Endothelial cell of umbilical vein (primary cell): ENCODE measurements at regions not wholly inside any gene's neighbourhood (a gene's known extent, or its start where the extent isn't known, plus 50 kb on each side); places are given as distances from the start of the nearest gene placed in this dataset.

Experiments
- BruUV-seq: library from RNA; stranded (reverse); fragments of 400-500 nt; replicated peaks from 2 replicates; lab custom pipeline; 2021; lab: Mats Ljungman, UMichigan
- CTCF ChIA-PET: fragments of 300-600, 350-600 bp; sonication (Branson Sonifier 250); formaldehyde crosslinking; loops from one replicate; lab custom pipeline; 2021; ENCODE audit warnings: antibody characterized with exemption, inconsistent platforms; lab: Charles Lee
- POLR2A ChIA-PET: fragments of 300-600, 350-600 bp; sonication (Branson Sonifier 250); formaldehyde crosslinking; loops from one replicate; lab custom pipeline; 2021; ENCODE audit warnings: antibody characterized with exemption, inconsistent platforms; lab: Charles Lee
- DNase-seq: peaks from one replicate; pipeline ENCODE4 v3.0.0-alpha.2; 2011; ENCODE audit warnings: low read depth, low spot score
- FAIRE-seq: peaks from 2 replicates; lab custom pipeline; 2011; peaks lifted over from hg19 to GRCh38; lab: Jason Lieb, UNC
- H2AFZ ChIP-seq: 2 replicates; pipeline ENCODE4 v1.6.0; 2012; ENCODE audit warnings: low read depth, low read length, control low read depth, inconsistent platforms
- H3K27ac ChIP-seq: 2 replicates; pipeline ENCODE4 v1.5.1; 2011; ENCODE audit warnings: low read depth, mild to moderate bottlenecking, control low read depth, low read length, moderate library complexity; ENCODE audit not compliant: insufficient read depth
- H3K27me3 ChIP-seq, 2 experiments: 2 replicates each; pipeline versions ENCODE4 v1.6.0 to v1.6.1; 2011; ENCODE audit warnings: low read length in 2 of 2, mixed read lengths in 1 of 2; ENCODE audit not compliant: control insufficient read depth in 2 of 2, insufficient read depth in 2 of 2
- H3K36me3 ChIP-seq, 2 experiments: 2 replicates in 1 of 2; 3 replicates in 1 of 2; pipeline ENCODE4 v1.5.1; 2011; ENCODE audit warnings: low read length in 2 of 2, mild to moderate bottlenecking in 1 of 2, moderate library complexity in 1 of 2; ENCODE audit not compliant: control insufficient read depth in 2 of 2, insufficient read depth in 2 of 2; ENCODE audit errors: extremely low read depth in 1 of 2
- H3K4me1 ChIP-seq: 3 replicates; pipeline ENCODE4 v1.5.1; 2011; ENCODE audit warnings: mild to moderate bottlenecking, low read length; ENCODE audit not compliant: control insufficient read depth, insufficient read depth; ENCODE audit errors: extremely low read depth
- H3K4me2 ChIP-seq: 2 replicates; pipeline ENCODE4 v1.6.1; 2011; ENCODE audit warnings: low read length, control low read depth, mixed read lengths; ENCODE audit not compliant: insufficient read depth
- H3K4me3 ChIP-seq, 3 experiments: fragments of 200-600 bp in 1 of 3; sonication (generic), shearing (Covaris generic) in 1 of 3; replicated peaks in 1 of 3; 2 replicates each; pipeline ENCODE4 v1.5.1; 2011 to 2016; ENCODE audit warnings: control low read depth in 3 of 3, low read length in 3 of 3, mild to moderate bottlenecking in 2 of 3, inconsistent platforms in 1 of 3, low read depth in 1 of 3, moderate library complexity in 1 of 3; ENCODE audit not compliant: insufficient read depth in 1 of 3
- H3K79me2 ChIP-seq: 2 replicates; pipeline ENCODE4 v1.6.0; 2012; ENCODE audit warnings: low read length, inconsistent platforms; ENCODE audit not compliant: control insufficient read depth, insufficient read depth
- H3K9ac ChIP-seq: replicated peaks from 2 replicates; pipeline ENCODE3; 2011; ENCODE audit warnings: low read length, control low read depth; ENCODE audit not compliant: insufficient read depth; ENCODE audit errors: extremely low read depth
- H3K9me1 ChIP-seq: replicated peaks from 3 replicates; pipeline ENCODE4 v1.6.0; 2011; ENCODE audit warnings: mild to moderate bottlenecking, low read length; ENCODE audit not compliant: control insufficient read depth, insufficient read depth; ENCODE audit errors: extremely low read depth
- H3K9me3 ChIP-seq: replicated peaks from 2 replicates; pipeline ENCODE4 v1.5.1; 2012; ENCODE audit warnings: low read length, inconsistent platforms; ENCODE audit not compliant: control insufficient read depth, insufficient read depth
- H4K20me1 ChIP-seq: replicated peaks from 2 replicates; pipeline ENCODE3; 2011; ENCODE audit warnings: mild to moderate bottlenecking, low read length; ENCODE audit not compliant: control insufficient read depth, insufficient read depth; ENCODE audit errors: extremely low read depth
- FOS ChIP-seq: IDR thresholded peaks from 2 replicates; pipeline ENCODE4 v1.6.1; 2011; ENCODE audit warnings: mild to moderate bottlenecking, low read length, moderate library complexity, borderline replicate concordance; ENCODE audit not compliant: insufficient read depth
- JUN ChIP-seq: IDR thresholded peaks from 2 replicates; pipeline ENCODE4 v1.6.1; 2011; ENCODE audit warnings: borderline replicate concordance, low read depth; ENCODE audit not compliant: insufficient read length, insufficient read depth
- MYC ChIP-seq: IDR thresholded peaks from one replicate; pipeline ENCODE4 v1.6.1; 2011; ENCODE audit warnings: mild to moderate bottlenecking, low read depth, low read length
- POLR2A ChIP-seq: IDR thresholded peaks from 2 replicates; pipeline ENCODE4 v1.6.1; 2012; ENCODE audit warnings: low read depth, mild to moderate bottlenecking, control low read depth, low read length
- POLR2AphosphoS5 ChIP-seq: IDR thresholded peaks from 2 replicates; pipeline ENCODE4 v1.6.1; 2012; ENCODE audit warnings: low read depth, mild to moderate bottlenecking, control low read depth, low read length, moderate library complexity; ENCODE audit not compliant: insufficient read depth
- dilution Hi-C: fragments of 300-500 bp; cut with MboI; formaldehyde crosslinking; loops from one replicate; pipeline ENCODE4 v1.15.0; 2019; ENCODE audit warnings: low sequenced_read_pairs; ENCODE audit not compliant: extremely low pct_ligation_motif_present
- intact Hi-C: fragments of 100-400 bp; cut with micrococcal nuclease; formaldehyde crosslinking; loops from one replicate; pipeline ENCODE4 v1.10.0; 2022
- TF ChIP-seq, protein P1 (sequence below), 2 donors: IDR thresholded peaks; 1 replicate in 1 of 2; 2 replicates in 1 of 2; pipeline ENCODE4 v1.5.1; 2011; ENCODE audit warnings: low read length in 2 of 2, mild to moderate bottlenecking in 2 of 2, moderate library complexity in 2 of 2, control low read depth in 1 of 2, inconsistent platforms in 1 of 2, low read depth in 1 of 2; ENCODE audit not compliant: insufficient read depth in 1 of 2; ENCODE audit errors: extremely low read depth in 1 of 2

DNA sequence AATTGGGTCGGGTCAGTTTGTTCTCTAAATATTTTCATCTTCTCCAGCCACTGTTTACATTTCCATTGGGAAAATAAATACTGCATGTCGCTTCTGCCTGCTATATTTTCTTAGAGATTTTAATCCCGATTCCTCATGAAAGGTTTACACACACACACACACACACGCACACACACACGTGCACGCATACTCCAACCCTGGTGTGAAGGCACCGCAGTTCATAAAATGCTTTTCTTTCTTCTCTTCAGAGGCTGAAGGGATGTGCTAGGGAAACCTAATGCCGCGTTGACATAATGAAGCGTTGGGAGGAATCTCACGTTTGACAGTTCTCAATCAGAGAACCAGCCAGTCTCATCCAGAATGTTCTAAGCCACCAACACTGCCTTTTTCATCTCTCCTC lies 222.9 kb upstream of the IRX3 start:
- Histone ChIP-seq H3K79me2 (no peaks in the 10 kb centered on the region), H4K20me1 (no peaks in the 10 kb centered on the region), H3K4me3 (no peak overlapping the region), H2AFZ (no peak overlapping the region), H3K9me1 (no peaks in the 10 kb centered on the region), H3K4me1 (peaks cover under 1% of the 10 kb centered on the region), H3K9ac (no peak overlapping the region), H3K27me3 (no peaks in the 10 kb centered on the region), H3K4me2 (no peak overlapping the region), H3K27ac (no peak overlapping the region), H3K36me3 (no peaks in the 10 kb centered on the region), H3K9me3 (no peaks in the 10 kb centered on the region)
- ChIA-PET CTCF (no interaction called here), POLR2A (no interaction called here)
- intact Hi-C loops, result no loop called here
- FAIRE-seq, result no peak
- no peak for DNase-seq
- no peak for TF ChIP-seq POLR2A
- no peak for TF ChIP-seq MYC
- TF ChIP-seq, protein P1, sequence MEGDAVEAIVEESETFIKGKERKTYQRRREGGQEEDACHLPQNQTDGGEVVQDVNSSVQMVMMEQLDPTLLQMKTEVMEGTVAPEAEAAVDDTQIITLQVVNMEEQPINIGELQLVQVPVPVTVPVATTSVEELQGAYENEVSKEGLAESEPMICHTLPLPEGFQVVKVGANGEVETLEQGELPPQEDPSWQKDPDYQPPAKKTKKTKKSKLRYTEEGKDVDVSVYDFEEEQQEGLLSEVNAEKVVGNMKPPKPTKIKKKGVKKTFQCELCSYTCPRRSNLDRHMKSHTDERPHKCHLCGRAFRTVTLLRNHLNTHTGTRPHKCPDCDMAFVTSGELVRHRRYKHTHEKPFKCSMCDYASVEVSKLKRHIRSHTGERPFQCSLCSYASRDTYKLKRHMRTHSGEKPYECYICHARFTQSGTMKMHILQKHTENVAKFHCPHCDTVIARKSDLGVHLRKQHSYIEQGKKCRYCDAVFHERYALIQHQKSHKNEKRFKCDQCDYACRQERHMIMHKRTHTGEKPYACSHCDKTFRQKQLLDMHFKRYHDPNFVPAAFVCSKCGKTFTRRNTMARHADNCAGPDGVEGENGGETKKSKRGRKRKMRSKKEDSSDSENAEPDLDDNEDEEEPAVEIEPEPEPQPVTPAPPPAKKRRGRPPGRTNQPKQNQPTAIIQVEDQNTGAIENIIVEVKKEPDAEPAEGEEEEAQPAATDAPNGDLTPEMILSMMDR (IDR thresholded peaks at IDR 0.05; ENCODE audit: extremely low read depth in 1 of 2, insufficient read depth in 1 of 2, low read depth in 1 of 2, low read length in 2 of 2), result no peak
- dilution Hi-C loops, result no loop called here
- BruUV-seq, result no TSS peak

DNA sequence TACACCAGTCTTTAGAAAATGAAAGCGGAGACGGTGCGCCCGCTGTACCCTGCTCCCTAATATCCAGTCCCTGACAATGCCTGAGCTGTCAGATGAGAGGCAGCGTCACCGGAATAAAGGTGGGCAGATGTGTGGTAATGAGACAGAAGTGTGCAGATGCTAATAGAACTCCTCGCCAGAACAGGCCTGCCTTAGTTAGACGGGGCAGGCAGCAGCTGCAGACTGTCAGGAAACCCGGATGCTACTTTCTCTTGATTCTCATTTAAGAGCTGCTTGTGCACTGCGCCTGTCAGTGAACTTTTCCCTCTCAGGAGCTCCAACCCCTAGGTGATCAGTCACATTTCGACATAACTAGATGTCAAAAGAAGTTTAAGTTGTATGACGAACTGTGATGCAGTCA lies 221.8 kb upstream of the IRX3 start:
- Histone ChIP-seq H3K4me1 (peaks cover 4% of the 10 kb centered on the region), H3K27ac (no peak overlapping the region), H3K9me1 (no peaks in the 10 kb centered on the region), H3K36me3 (no peaks in the 10 kb centered on the region), H4K20me1 (no peaks in the 10 kb centered on the region), H3K9ac (no peak overlapping the region), H3K4me3 (no peak overlapping the region), H2AFZ (no peak overlapping the region), H3K79me2 (no peaks in the 10 kb centered on the region), H3K9me3 (no peaks in the 10 kb centered on the region), H3K4me2 (no peak overlapping the region), H3K27me3 (no peaks in the 10 kb centered on the region)
- no TSS peak for BruUV-seq
- CTCF ChIA-PET, result interaction anchor here (1.2 kb wide), 1 partner anchor 9 kb away, joined by 3 read pairs; no protein-coding TSS in a partner anchor
- FAIRE-seq, result no peak
- DNase-seq, result no peak
- TF ChIP-seq MYC (no peak), JUN (no peak), FOS (no peak), POLR2AphosphoS5 (no peak), POLR2A (no peak)
- TF ChIP-seq, protein P1 (IDR thresholded peaks at IDR 0.05; ENCODE audit: extremely low read depth in 1 of 2, insufficient read depth in 1 of 2, low read depth in 1 of 2, low read length in 2 of 2), result no peak
- POLR2A ChIA-PET, result no interaction called here
- intact Hi-C loops, result no loop called here
- dilution Hi-C loops, result no loop called here
